HEK293 (cell line): ENCODE measurements at regions not wholly inside any gene's neighbourhood (a gene's known extent, or its start where the extent isn't known, plus 50 kb on each side); places are given as distances from the start of the nearest gene placed in this dataset.

Experiments used
- KLF8 ChIP-seq: fragments of 450-650 bp; formaldehyde crosslinking; IDR thresholded peaks from 2 replicates; pipeline ENCODE4 v1.5.1; 2016; ENCODE audit warnings: missing biosample characterization, missing genetic modification characterization
- TF ChIP-seq, protein P1 (sequence below): fragments of 450-650 bp; IDR thresholded peaks from 2 replicates; pipeline ENCODE4 v1.5.1; 2018; ENCODE audit warnings: missing biosample characterization, missing genetic modification characterization

DNA sequence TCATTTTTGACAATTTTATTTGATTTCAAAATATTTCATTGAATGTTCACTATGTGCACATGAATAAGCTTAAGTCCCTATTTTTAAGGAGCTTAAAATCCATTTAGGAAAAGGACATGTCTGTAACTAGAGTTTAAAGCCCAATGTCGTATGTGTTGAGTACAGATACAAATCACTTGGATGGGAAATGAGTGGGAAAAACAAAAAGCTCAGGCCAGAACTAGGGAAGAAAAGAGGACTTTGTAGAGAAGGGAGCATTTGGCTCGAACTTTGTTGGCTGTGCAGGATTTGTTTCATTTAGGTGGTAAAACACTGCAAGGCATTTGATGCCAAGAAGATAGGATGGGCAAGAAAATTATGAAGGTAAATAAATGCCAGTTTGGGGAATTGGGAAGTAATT lies 653.1 kb upstream of the KCNMB2 start:
- TF ChIP-seq, protein P1, sequence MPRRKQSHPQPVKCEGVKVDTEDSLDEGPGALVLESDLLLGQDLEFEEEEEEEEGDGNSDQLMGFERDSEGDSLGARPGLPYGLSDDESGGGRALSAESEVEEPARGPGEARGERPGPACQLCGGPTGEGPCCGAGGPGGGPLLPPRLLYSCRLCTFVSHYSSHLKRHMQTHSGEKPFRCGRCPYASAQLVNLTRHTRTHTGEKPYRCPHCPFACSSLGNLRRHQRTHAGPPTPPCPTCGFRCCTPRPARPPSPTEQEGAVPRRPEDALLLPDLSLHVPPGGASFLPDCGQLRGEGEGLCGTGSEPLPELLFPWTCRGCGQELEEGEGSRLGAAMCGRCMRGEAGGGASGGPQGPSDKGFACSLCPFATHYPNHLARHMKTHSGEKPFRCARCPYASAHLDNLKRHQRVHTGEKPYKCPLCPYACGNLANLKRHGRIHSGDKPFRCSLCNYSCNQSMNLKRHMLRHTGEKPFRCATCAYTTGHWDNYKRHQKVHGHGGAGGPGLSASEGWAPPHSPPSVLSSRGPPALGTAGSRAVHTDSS (tag by site-specific recombination) = no peak
- no peak for TF ChIP-seq KLF8 (tag by site-specific recombination)
